Neural crest cell (in vitro differentiated cells): ENCODE measurements at regions not wholly inside any gene's neighbourhood (a gene's known extent, or its start where the extent isn't known, plus 50 kb on each side); places are given as distances from the start of the nearest gene placed in this dataset.
A peak's percentile ranks its signal among the peaks of the same experiment; 100 is the strongest.

Source experiments
- DNase-seq: peaks from one replicate; pipeline ENCODE4 v3.0.0; 2021; ENCODE audit warnings: low read depth, mixed read lengths, low spot score
- H3K27ac Mint-ChIP-seq: one replicate; pipeline ENCODE4 v1.8.0; 2021; ENCODE audit warnings: mild to moderate bottlenecking, mixed read lengths; ENCODE audit not compliant: unreplicated experiment
- H3K27me3 Mint-ChIP-seq: 2 replicates; pipeline ENCODE4 v1.8.0; 2021; ENCODE audit warnings: low read depth, mild to moderate bottlenecking, mixed read lengths
- H3K36me3 Mint-ChIP-seq: 2 replicates; pipeline ENCODE4 v1.8.0; 2021; ENCODE audit warnings: low read depth, mild to moderate bottlenecking, mixed read lengths
- H3K4me1 Mint-ChIP-seq: 2 replicates; pipeline ENCODE4 v1.8.0; 2021; ENCODE audit warnings: mixed read lengths
- H3K4me3 Mint-ChIP-seq: one replicate; pipeline ENCODE4 v1.8.0; 2021; ENCODE audit warnings: mild to moderate bottlenecking, mixed read lengths
- H3K9me3 Mint-ChIP-seq: 2 replicates; pipeline ENCODE4 v1.8.0; 2021; ENCODE audit warnings: mixed read lengths
- CTCF ChIP-seq: fragments of 200-600 bp; sonication (generic); conservative IDR thresholded peaks from 2 replicates; pipeline ENCODE4 v1.5.0; 2021; ENCODE audit warnings: antibody characterized with exemption, mild to moderate bottlenecking

- Mint-ChIP-seq H3K4me3 (no peak overlapping the region), H3K4me1 (peaks cover 10% of the 10 kb centered on the region), H3K27ac (no peak overlapping the region), H3K9me3 (no peaks in the 10 kb centered on the region), H3K27me3 (no peaks in the 10 kb centered on the region), H3K36me3 (no peaks in the 10 kb centered on the region)
- TF ChIP-seq CTCF = no peak
- DNase-seq = no peak
These were observed 169.1 kb upstream of the ARHGEF26 start for GRCh38 chr3:153952091-153952490.

- TF ChIP-seq CTCF = no peak
- no peak overlapping the region for H3K27ac Mint-ChIP-seq
- H3K4me3 Mint-ChIP-seq = no peak overlapping the region
- H3K4me1 Mint-ChIP-seq = peaks cover 4% of the 10 kb centered on the region
- no peaks in the 10 kb centered on the region for H3K36me3 Mint-ChIP-seq
- H3K27me3 Mint-ChIP-seq = no peaks in the 10 kb centered on the region
- DNase-seq = no peak
- no peaks in the 10 kb centered on the region for H3K9me3 Mint-ChIP-seq
These were observed 164.6 kb upstream of the ARHGEF26 start for GRCh38 chr3:153956613-153957012.

- Mint-ChIP-seq H3K9me3 (no peaks in the 10 kb centered on the region), H3K27ac (no peak overlapping the region), H3K36me3 (no peaks in the 10 kb centered on the region), H3K4me3 (no peak overlapping the region), H3K27me3 (no peaks in the 10 kb centered on the region), H3K4me1 (peaks cover 4% of the 10 kb centered on the region)
- no peak for DNase-seq
- no peak for TF ChIP-seq CTCF
These were observed 163.8 kb upstream of the ARHGEF26 start for GRCh38 chr3:153957421-153957820.

GRCh38 chr3:153958635-153959595 lies 162.3 kb upstream of the ARHGEF26 start:
- Mint-ChIP-seq H3K36me3 (no peaks in the 10 kb centered on the region), H3K4me1 (no peaks in the 10 kb centered on the region), H3K4me3 (no peak overlapping the region), H3K9me3 (no peaks in the 10 kb centered on the region), H3K27me3 (no peaks in the 10 kb centered on the region), H3K27ac (no peak overlapping the region)
- TF ChIP-seq CTCF = no peak
- no peak for DNase-seq

GRCh38 chr3:153960458-153961074 lies 160.6 kb upstream of the ARHGEF26 start:
- Mint-ChIP-seq H3K27me3 (no peaks in the 10 kb centered on the region), H3K9me3 (peaks cover 3% of the 10 kb centered on the region), H3K27ac (peak overlapping the region; percentile 13), H3K4me1 (no peaks in the 10 kb centered on the region), H3K4me3 (no peak overlapping the region), H3K36me3 (no peaks in the 10 kb centered on the region)
- no peak for DNase-seq
- TF ChIP-seq CTCF = no peak
